RPMI7951 (cell line): ENCODE measurements at regions not wholly inside any gene's neighbourhood (a gene's known extent, or its start where the extent isn't known, plus 50 kb on each side); places are given as distances from the start of the nearest gene placed in this dataset.

Source experiments
- DNase-seq: peaks from one replicate; pipeline ENCODE4 v3.0.0-alpha.2; 2012; ENCODE audit warnings: low read depth

DNA sequence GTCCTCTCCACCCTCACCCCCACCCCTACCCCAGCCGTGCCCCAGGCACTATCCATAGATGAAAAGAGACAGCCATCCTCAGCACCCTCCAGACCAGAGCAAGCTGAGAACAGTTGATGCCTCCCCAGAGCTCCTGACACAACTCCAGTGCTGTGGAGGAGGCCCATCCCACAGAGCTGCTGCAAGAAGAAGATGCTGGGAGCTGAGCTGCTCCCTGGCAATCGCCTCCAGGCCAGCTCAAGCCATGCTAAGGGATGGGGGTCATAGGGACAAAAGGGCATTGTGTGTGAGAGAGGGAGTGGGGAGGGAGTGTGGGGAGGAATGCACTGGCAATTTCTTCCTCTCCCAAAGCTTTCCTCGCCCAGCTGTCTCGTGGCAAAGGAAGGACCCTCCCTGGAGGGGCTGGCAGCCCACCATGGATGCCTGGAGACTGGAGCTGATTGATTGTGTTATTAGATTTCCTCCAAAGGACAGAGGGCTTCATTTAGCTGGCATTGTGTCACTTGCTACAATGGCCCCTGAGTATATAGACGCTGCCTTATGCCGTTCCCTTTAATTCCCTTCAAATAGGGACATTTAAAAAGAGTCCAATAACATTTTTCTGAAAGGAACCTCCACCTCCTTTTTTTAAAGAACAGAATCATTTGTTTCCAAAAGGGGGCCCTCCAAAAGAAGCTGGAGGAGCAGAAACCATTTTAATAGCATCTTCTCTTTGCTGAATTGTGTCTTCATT lies 476.4 kb downstream of the FOXO1 start:
- DNase-seq, result peak; percentile 52

DNA sequence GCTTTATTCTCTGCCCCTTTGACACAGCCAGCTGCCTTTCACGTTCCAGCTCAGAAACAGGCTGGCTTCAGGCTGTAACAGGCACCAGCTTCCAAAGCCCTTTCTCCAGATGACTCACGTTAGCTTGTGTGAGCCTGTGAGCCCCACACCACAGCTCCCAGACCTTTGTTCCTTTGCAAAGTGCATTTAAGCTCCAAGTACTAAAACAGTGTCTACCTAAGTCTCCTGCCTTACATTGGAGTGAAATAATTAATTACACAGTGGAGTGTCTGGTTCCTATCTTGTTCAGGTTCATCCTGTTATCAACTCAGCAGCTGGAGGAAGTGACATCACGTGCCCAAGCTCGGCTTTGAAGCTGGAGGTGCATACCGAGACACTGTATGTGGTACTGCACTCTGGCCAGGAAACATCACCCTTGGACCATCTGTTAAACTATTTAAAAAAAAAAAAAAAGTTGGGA lies 475.8 kb downstream of the FOXO1 start:
- DNase-seq, result peak; percentile 78

DNA sequence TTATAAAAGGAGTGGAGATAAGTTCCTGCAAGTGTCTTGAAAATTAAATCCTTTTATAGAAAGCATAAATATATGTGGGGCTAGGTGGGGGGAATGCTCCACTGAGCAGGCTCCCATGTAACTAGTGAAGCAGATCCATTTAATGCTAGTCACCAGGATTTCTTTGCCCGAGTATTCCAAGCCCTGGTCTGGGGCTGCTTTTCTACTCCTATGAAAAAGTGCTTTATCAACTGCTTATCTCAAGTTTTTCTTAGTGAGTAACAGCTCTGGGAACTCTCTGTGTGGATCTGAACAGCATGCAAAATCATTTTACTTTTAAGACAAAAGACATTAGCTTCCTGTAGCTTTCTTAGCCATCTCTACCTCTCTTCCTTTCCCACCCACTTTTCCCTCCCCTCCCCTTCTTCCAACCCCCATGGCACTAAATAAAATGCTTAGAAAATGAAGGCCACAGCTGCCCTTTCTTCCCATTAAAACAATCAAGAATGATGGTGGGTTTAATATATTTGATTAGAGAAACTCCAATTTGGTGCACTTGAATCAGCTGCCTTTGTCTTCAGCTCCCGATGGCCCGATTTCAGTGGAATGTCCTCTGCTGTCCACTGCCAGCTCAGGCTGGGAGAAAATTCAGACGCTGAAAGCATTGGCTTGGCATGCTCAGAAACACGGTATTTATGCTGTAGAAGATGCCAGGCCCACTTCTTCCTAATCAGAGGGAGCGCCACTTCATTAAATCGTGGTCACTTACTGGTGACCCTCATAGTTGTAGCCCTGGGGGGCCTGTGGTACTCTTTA lies 475.1 kb downstream of the FOXO1 start:
- no peak for DNase-seq

DNA sequence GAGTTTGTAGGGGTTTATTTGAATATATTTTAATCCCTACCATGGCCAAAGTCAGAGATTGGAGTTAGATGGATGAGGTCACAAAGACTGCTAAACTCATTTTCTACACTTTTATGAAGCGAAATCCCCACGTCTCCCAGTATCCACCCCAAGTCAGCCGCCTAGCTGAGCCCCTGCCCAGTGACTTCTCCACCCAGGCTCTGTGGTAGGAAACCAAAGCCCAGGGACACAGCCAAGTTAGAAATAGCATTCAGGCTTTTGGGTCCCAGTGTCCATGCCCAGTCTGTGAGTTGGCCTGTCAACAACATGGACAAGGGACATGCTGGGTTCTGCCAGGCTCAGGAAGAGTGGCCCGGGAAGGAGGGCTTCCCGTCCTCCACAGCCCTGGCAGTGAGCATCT lies 474.0 kb downstream of the FOXO1 start:
- no peak for DNase-seq

DNA sequence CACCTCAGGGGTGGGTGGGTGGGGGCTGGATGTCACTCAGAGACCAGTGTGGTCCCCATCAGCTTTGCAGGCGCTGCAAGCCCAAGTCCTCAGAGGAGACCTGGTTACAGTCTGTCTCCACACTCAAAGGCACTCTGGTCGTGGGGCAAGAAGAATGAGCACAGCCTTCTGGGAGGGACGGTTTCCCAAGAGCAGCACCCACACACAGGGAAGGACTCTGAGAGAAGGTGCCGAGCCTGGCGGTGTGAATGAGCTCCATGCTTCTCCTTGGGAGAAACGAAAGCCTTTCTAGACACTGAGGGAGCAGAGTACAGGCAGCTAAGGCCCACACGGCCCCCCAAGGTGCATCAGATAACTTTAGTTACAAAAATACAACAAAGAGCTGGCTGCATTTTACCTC lies 473.6 kb downstream of the FOXO1 start:
- DNase-seq, result no peak

DNA sequence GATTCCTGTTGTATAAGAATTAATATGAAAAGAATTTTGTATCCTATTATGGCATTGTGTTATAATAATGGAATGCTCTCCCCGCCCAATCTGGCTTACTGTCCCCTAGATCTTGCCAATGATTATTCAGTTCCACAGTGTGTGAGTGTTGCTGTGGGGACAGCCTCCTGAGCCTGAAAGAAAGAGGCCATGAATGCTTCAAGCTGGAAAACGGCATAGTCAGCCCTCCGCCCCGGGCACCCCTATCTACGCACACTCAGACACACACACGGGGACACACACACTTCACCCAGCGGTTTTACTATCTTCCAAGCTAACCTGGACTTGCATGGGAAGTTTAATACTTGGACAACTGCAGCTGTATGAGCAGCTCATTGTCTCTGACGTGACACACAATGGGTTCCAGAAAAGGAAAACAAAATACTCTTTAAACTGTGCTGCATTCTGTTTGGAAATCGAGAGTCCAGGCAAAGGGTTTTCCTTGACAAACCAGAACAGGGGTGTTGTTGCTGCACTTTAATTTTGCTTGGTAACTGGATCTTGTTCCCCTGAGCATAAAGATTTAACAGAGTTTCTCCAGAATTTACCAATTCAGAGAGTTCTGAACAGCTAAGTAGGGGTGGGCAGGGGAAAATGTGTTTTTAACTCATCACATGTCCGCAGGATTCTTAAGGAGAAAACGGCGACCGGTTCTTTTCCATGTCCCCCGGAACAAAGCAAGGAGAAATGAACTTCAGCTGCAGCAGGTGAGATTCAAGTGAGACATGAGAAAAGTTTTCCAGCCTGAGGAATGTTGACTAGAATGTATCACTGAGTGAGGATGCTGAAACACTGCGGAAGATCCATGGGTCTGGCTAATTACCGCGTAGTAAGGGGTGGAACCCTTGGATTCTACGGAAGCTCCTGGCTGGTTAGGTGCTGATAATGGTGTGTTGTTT lies 472.9 kb downstream of the FOXO1 start:
- DNase-seq, result no peak

DNA sequence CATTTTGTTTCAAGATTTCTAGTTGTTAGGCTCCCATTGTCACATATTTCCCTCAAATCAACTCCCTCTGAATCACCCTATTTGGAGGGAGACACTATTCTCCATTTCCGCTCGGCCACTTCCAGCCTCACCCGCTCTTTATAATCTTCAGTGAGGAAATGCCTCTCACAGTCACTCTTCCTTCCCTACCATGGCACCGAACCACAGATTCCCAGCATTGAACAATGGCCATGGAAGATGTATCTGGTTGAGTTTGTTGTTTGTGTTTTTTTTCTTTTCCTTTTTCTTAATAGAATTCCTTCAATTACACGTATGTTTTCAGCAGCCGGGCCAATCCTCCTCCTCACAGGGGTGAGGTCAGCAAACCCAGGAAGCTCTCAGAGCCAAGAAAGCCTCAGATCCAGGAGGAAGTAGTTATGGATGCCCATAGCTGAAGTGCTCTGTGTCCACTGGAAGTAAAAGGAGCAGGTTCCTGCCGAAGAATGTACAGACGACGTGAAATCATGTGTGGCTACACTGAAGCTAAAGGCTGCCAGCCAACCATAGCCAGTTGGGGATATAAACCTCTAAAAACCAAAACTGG lies 472.1 kb downstream of the FOXO1 start:
- no peak for DNase-seq

DNA sequence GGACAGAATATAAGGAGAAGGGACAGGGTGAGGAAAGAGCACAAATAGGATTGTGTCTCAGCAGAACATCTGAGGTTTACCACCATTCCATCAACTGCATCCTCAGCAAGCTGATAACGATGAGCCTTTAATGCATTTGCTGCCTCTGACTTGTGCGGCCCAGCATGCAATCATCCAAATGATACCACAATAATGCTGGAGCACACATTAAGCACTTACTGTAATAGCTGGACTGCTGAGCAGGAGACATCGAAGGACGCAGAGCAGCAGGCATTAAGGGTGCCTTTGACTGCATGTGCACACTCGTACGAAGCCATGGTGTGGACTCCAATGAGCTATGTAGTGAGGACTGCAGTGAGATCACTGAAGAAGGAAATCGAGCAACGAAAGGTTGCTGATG lies 469.4 kb downstream of the FOXO1 start:
- DNase-seq, result no peak

DNA sequence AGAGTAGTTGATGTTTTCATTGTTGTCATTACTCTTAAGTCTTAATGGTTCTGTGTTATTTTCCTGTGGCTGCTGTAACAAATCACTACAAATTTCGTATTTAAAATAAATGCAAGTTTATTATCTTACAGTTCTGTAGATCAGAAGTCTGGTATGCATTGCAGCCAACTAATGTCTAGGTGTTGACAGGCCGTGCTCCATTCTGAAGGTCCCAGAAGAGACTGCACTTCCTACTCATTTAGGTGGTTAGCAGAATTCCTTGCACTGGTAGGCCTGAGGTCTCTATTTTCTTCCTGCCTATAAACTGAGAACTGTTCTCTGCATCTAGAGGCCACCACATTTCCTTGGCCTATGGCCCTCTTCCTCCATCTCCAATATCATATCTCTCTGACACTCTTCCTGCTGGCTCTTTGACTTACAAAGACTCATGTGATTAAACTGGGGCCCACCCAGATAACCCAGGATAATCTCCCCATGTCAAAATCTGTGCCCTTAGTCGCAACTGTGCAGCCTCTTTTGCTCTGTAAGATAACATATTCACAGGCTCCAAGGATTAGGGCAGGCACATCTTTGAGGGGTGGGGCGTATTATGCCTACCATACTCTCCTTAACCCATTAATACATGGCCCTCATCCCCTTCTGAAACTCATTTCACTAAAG lies 468.4 kb downstream of the FOXO1 start:
- DNase-seq, result no peak

DNA sequence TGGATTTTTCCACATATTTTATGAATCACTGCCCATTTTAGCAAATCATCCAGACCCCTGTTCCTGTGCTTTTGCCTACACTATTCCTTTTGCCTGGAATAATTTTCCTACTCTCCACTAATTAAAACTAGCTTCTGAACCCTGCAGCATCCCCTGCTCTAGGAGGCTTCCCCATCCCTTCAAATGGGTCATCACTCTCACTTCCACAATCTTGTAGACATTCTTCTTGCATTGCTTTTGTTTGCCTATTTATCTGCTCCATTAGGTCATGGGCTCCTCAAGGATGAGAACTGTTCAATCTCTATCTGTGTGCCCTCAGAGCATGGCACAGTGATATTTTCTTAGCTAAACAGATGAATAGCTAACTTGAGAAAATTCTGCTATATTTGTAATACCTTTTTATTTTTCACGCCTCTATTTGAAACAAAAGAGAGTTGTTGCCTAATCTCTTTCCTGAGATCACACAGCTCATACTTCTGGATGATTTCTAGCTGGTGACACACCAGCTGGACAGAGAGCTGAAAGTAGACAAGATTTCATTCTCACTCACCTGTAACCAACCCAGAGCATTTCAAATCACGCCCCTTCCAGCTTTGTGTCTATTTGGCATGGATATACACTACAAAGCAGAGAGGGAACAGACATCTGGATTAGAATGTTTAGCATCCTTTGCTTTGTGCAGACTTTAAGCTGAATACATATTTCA lies 466.0 kb downstream of the FOXO1 start:
- DNase-seq, result no peak

DNA sequence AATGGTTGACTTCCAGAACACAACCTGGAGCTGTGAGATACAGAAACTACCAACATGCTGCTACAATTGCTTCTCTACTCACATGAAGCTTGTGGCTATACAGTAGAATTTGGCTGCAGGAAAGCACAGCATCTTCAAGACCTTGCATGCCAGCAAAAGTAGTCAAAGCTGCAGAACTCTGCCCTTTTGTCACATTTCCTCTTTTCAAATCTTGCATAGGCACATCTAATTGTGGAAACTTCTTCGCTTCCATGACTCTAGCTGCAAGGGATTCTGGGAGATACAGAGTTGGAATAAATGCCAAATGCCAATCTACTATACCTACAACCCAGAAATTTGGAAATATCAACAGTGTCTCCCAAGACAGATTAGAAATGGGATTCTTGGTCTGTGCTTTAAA lies 462.2 kb downstream of the FOXO1 start:
- no peak for DNase-seq

DNA sequence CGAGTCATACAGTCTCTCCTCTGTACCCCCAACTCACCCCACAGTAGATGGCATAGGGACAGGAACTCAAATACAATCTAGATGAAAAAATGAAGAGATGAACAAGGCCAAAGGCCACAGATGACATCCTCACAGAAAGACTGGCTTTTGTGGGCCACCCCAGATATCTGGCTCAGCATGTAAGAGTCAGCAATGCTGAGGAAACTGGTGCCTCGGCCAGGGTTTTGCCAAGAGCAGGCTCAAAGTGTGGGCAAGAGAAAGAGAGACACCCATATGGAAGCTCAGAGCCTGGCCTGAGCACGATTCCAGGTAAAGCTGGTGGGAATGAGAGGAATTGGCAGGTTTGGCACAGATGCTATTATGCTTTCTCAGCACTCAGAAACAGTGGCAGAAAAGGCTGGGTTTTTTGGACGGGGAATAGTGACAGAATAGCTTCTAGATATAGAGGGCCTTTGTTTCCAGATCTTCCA lies 460.6 kb downstream of the FOXO1 start:
- DNase-seq, result no peak

DNA sequence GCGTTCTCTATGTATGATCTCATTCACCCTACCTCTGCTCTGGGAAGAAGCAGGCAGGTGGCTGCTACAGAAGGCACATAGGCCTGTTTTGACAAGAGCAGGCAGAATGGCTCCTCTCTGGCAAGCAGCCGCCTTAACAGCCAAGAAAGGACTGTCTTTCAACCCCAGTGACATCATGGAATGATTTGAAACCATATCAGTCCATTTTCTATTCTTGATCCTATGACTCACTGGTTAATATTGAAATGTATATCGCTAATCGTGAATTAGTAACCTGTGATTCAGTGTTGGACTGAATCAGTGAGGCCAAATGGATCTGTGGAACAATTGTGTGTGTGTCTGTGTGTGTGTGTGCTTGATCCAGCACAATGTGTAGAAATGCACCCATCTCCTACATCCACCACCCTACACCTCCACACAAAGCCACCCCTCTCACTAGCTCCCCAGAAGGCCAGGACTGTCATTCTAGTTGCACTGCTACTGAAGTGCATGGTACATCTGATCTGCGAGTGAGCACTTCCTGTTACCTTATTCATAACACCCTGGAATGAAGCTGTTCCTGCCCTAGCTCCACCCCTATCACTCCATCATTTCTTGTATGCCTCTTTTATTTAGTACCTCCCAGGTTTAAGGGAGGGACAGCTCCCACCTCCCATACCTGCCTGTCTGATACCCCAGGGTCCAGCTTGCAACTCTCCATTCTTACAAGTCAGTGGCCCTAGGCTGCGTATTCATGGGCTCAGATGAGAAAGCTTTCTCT lies 460.0 kb downstream of the FOXO1 start:
- no peak for DNase-seq

DNA sequence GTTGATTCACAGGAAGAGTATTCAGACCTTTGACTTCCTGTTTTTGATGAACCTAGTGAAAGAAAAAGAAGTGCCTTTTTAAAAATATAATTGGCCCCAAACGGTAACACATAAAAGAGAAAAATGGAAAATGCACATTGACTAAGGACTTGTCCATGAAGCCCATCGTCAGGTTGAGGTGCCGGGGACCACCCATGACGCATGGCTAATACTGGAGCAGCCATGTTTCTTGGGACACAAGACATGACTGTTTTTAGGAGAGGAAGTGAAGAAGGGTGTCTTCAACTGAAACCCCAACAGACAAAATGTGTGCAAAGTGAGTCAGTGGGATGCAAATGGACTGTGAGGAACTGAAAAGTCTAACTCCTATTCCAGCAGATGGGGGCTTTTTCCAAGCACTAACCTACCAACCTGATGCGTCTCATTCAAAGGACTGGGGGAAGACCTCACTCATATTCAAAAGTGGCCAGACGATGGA lies 459.4 kb downstream of the FOXO1 start:
- no peak for DNase-seq

DNA sequence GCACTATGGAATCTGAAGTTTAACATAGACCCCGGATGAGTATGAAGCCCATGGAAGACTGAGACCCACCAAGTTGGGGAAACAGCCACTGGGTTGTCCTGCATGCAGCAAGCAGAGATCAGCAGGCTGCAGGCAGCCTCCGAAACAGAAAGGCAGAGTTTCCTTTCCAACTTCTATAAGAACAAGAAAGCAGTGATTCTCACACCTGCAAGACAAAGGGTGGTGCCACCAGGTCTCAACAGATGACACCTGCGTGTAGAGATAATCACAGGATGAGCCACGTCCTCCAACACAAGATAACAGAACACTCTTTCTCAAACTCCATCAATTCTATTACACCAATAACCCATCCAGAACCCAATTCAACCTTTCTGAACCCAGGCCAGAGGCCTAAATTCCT lies 457.9 kb downstream of the FOXO1 start:
- DNase-seq, result no peak

DNA sequence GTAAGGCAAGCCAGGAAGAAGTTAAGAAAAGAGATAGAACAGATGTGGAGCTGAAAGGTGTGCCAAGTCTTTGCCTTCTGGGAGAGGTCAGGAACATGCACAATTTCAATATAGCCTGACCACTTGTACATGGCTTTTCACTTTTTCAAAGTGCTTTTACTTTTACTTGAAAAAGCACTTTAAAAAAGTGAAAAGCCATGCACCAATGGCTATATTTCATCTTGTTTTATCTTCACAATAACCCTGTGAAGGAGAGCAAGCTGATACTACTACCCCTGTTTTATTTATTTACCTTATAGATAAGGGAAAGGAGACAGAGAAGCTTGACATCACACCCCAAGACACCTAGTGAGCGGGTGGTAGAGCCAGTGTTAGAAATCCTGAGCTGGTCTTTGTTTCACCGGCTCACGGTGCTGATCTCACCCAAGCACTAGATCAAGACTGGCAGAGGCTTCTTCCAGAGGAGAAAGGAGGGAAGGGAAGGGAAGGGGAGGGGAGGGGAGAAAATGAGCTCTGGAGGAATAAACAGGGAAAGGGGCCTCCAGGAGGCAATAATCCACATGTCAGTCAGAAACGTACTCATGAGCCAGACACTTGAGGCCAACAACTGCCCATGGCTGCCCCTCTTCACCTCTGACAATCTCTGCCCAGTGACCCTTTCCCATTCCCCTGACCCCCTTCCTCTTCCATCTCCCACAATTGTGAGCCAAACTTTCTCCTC lies 455.4 kb downstream of the FOXO1 start:
- DNase-seq, result no peak

DNA sequence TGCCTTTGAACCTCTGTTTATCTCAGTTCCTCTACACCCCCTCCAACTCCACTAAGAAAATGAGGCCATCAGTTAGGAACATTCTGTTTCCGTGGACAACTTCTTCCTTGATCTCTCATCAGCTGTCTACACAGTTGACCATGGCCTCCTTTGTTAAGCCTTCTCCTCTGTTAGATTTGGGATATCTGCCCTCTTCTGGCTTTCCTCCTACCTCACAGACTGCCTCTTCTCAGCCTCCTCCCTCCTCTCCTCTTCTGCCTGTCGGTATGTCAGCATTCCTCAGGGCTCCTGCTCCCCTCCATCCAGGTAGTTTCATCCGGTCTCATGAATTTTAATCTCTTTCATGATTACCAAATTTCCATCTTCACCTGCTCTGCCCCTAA lies 454.9 kb downstream of the FOXO1 start:
- no peak for DNase-seq

DNA sequence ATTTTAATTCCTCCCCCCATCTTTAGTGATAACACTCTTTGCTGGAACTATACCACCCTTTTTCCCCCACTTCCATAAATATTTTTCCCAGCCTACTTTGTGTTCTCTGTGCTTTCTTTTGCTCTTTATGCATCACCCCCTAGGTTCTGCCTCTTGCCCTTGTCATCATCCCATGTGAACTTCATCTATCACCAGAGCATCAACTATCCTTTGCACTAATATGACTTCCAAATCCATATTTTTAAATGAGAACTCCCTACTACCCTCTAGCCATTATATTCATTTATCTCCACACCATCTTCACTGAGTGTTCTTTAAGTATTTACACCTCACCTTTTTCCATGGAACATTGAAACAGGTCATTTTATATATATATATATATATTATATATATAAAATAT lies 452.7 kb downstream of the FOXO1 start:
- no peak for DNase-seq

DNA sequence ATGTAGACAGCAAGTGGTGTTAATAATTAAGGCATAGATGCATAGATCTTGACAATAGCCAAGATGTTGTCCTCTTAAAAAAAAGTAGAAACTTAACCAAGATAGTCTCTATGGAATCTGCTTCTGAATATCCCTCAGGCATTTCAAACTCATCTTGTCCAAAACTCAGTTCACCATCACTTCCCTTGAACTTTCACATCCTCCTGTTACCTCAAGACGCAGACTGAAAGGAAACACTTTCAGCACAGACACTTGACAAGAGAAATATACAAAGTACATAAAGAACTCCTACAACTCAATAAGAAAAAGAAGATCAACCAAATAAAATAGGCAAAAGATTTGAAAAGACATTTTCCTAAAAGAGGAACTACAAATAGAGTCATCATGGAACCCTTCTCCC lies 451.1 kb downstream of the FOXO1 start:
- no peak for DNase-seq
